DND-41 (cell line): ENCODE measurements at regions not wholly inside any gene's neighbourhood (a gene's known extent, or its start where the extent isn't known, plus 50 kb on each side); places are given as distances from the start of the nearest gene placed in this dataset.

Experiments
- CTCF ChIP-seq: IDR thresholded peaks from 2 replicates; pipeline ENCODE4 v1.5.1; 2012; ENCODE audit warnings: borderline replicate concordance, low read length, moderate library complexity, mild to moderate bottlenecking; ENCODE audit not compliant: poor library complexity, severe bottlenecking; ENCODE audit errors: extremely low read depth
- EZH2 ChIP-seq: IDR thresholded peaks from 3 replicates; pipeline ENCODE4 v1.6.1; 2012; ENCODE audit warnings: borderline replicate concordance, low read depth, mild to moderate bottlenecking, moderate library complexity, low read length, inconsistent platforms; ENCODE audit not compliant: severe bottlenecking

GRCh38 chr4:59969909-59970308 lies 1230.2 kb upstream of the ADGRL3 start:
- TF ChIP-seq CTCF (no peak), EZH2 (no peak)
